ENCODE measurements at regions not wholly inside any gene's neighbourhood (a gene's known extent, or its start where the extent isn't known, plus 50 kb on each side); places are given as distances from the start of the nearest gene placed in this dataset.
A peak's percentile ranks its signal among the peaks of the same experiment; 100 is the strongest.

DNA sequence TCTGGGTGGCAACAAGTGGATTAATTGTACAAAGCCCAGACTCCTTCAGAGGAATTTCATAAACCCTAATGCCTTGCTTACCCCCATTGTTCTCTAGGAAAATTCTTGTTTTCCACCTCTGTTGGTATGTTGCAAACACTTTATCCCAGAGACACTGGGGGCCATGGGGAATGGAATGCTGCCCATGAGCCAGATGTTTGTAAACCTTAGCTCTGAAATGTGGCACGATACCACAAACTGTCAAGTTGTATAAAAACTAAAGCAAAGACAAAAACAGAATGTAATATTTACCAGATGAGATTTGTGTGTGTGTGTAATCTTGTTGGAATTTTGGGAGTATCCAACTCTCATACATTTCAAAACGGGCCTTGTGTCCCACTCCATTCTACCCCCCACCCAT is 465.0 kb downstream of the EBF1 start:
- H3K36me3 ChIP-seq (ENCODE audit: insufficient read depth, low read length): no peaks in the 10 kb centered on the region
- DNase-seq (ENCODE audit: low read depth, low spot score): no peak
- TF ChIP-seq EZH2 (IDR thresholded peaks at IDR 0.05): no peak
- TF ChIP-seq POLR2AphosphoS5 (IDR thresholded peaks at IDR 0.05; ENCODE audit: borderline replicate concordance, low read depth, low read length): no peak
- no peak for TF ChIP-seq FOXP2 (optimal IDR thresholded peaks at IDR 0.05; ENCODE audit: control extremely low read depth, extremely low read length, insufficient read depth)
- H3K9ac ChIP-seq (ENCODE audit: insufficient read length): no peak overlapping the region
- H3K4me3 ChIP-seq: no peak overlapping the region
- H3K27ac ChIP-seq: no peak overlapping the region
- no peaks in the 10 kb centered on the region for H3K9me3 ChIP-seq (ENCODE audit: low read depth, low read length)

DNA sequence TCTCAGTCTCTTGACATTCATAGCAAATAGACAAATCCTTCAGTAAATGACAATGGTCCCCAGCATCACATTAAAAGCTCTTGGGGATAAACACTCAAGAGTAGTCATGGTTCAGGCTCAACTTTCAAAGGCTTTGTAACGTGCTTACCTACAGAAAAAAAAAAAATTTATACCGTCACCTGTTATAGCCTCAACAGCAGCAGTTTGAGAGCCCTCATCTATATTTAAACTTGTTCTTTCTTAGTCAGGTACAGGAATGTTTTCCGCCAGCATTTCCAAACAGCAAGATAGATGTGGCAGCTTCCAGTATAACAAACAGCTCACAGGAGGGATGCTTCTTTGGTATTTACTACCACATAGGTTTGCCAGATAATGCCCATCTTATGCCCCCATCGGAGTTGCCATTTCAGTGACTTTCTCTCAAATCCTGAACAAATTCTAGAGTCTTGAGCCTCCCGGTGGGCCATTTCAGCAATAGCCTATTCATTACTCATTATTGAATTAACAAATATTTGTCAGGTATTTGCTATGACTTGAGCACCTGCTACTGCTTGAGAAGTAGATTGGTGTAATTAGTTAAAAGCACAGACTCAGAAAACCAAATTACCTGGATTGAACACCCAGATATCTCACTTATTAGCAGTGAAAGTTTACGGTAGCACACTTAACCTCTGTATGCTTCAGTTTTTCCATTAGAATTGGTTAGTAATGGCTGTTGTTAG is 470.0 kb downstream of the EBF1 start:
- Histone ChIP-seq H3K9ac (ENCODE audit: insufficient read length) (no peak overlapping the region), H3K36me3 (ENCODE audit: insufficient read depth, low read length) (no peaks in the 10 kb centered on the region), H3K4me3 (no peak overlapping the region), H3K9me3 (ENCODE audit: low read depth, low read length) (no peaks in the 10 kb centered on the region), H3K27ac (no peak overlapping the region)
- DNase-seq (ENCODE audit: low read depth, low spot score): no peak
- TF ChIP-seq EZH2 (IDR thresholded peaks at IDR 0.05) (no peak), POLR2AphosphoS5 (IDR thresholded peaks at IDR 0.05; ENCODE audit: borderline replicate concordance, low read depth, low read length) (no peak), FOXP2 (optimal IDR thresholded peaks at IDR 0.05; ENCODE audit: control extremely low read depth, extremely low read length, insufficient read depth) (no peak)

DNA sequence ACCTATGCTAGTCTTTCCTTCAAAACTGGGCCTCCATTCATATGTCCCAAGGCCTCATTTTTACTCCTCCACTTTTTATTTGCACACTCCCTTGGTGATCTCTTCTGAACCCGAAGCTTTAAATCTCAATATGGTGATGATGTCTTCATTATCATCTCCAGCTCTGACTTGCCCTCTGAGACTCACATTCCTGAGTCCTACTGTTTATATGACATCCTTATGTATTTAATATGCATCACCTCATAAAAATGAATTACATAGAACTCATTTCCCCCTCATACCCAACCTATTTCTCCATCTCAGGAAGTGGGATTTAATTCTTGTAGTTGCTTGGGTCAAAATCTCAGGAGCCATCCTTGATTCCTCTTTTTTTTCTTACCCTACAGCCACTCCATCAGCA is 473.0 kb downstream of the EBF1 start:
- Histone ChIP-seq H3K36me3 (ENCODE audit: insufficient read depth, low read length) (no peaks in the 10 kb centered on the region), H3K27ac (no peak overlapping the region), H3K9ac (ENCODE audit: insufficient read length) (no peak overlapping the region), H3K4me3 (no peak overlapping the region), H3K9me3 (ENCODE audit: low read depth, low read length) (no peaks in the 10 kb centered on the region)
- TF ChIP-seq POLR2AphosphoS5 (IDR thresholded peaks at IDR 0.05; ENCODE audit: borderline replicate concordance, low read depth, low read length) (no peak), EZH2 (IDR thresholded peaks at IDR 0.05) (no peak), FOXP2 (optimal IDR thresholded peaks at IDR 0.05; ENCODE audit: control extremely low read depth, extremely low read length, insufficient read depth) (no peak)
- no peak for DNase-seq (ENCODE audit: low read depth, low spot score)

DNA sequence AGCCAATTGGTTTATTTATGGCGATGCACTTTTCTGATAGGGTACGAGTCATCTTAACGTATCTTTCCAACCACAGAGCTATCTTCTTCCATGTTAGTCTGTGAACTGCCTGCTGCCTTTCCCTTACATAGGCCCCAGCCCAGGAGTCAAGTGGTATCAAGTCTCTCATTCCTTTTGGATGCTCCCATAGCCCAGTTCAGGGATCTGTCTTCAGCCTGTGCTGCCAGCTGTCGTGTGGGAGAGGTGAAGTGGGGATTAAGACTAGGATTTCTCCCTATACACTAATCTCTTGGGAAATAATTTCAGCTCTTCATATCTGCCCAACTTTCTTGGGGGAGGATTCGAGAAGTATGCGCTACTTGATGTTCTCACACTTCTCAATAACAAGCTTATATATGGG is 475.7 kb downstream of the EBF1 start:
- no peak overlapping the region for H3K27ac ChIP-seq
- no peaks in the 10 kb centered on the region for H3K36me3 ChIP-seq (ENCODE audit: insufficient read depth, low read length)
- no peak overlapping the region for H3K4me3 ChIP-seq
- no peak for DNase-seq (ENCODE audit: low read depth, low spot score)
- TF ChIP-seq EZH2 (IDR thresholded peaks at IDR 0.05) (no peak), FOXP2 (optimal IDR thresholded peaks at IDR 0.05; ENCODE audit: control extremely low read depth, extremely low read length, insufficient read depth) (no peak), POLR2AphosphoS5 (IDR thresholded peaks at IDR 0.05; ENCODE audit: borderline replicate concordance, low read depth, low read length) (no peak)
- H3K9me3 ChIP-seq (ENCODE audit: low read depth, low read length): no peaks in the 10 kb centered on the region
- H3K9ac ChIP-seq (ENCODE audit: insufficient read length): no peak overlapping the region

DNA sequence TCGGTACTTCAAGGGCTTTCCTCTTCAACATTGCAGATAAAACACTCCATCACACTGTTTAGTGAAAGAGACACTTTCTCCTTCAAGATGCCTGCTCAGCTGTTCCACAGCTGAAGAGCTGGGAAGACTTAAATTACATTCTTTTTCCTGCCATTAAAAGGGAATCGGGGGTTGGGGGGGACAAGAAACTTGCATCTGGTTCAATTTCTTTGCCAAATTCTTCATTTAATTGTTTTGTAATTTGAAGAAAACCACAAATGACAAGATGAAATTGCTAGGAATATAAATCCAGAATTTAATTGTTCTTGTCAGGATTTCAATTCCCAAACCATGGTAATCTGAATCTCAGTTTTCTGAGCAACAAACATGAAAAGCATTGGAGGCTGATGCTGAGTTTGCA is 478.3 kb downstream of the EBF1 start:
- TF ChIP-seq FOXP2 (optimal IDR thresholded peaks at IDR 0.05; ENCODE audit: control extremely low read depth, extremely low read length, insufficient read depth) (no peak), EZH2 (IDR thresholded peaks at IDR 0.05) (no peak), POLR2AphosphoS5 (IDR thresholded peaks at IDR 0.05; ENCODE audit: borderline replicate concordance, low read depth, low read length) (no peak)

DNA sequence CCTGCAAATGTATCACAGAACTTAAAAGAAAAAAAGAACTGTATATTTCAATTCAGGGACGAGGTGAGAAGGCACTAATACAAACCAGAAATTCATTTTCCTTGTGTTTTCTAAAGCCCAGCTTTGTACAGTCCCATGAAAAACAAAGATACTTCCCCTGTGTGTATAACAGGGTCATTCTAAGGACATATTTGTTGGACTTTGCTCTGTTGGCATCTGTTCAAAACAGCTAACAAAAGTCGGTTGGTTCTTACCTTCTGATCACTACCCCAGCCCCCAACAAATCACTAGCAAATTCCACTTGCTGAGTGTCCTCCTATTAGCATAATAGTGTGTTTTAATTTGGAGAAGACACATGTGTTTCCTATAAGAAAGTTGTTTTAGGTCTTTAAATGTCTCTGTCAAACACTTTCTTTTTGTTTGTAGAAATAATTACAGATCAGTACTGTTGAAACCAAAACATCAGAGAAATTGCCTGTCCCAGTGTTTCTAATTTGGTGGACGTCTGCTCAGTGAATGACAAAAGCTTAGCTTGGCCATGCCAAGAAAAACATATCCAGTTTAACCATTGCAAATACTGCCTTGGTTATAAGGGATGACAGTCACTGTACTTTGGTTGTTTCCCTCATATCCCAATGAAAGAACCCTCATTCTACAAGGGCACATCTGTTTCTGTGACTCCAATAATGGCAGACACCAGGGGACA is 480.5 kb downstream of the EBF1 start:
- DNase-seq (ENCODE audit: low read depth, low spot score): no peak
- no peak for TF ChIP-seq FOXP2 (optimal IDR thresholded peaks at IDR 0.05; ENCODE audit: control extremely low read depth, extremely low read length, insufficient read depth)
- no peak for TF ChIP-seq POLR2AphosphoS5 (IDR thresholded peaks at IDR 0.05; ENCODE audit: borderline replicate concordance, low read depth, low read length)
- TF ChIP-seq EZH2 (IDR thresholded peaks at IDR 0.05): no peak
- Histone ChIP-seq H3K4me3 (peak overlapping the region; percentile 20; the same call in 1 of the 2 replicates), H3K9me3 (ENCODE audit: low read depth, low read length) (no peaks in the 10 kb centered on the region), H3K27ac (no peak overlapping the region), H3K9ac (ENCODE audit: insufficient read length) (no peak overlapping the region), H3K36me3 (ENCODE audit: insufficient read depth, low read length) (no peaks in the 10 kb centered on the region)

More for the DNA sequence above, 478.3 kb downstream of the EBF1 start:
- Histone ChIP-seq H3K36me3 (ENCODE audit: insufficient read depth, low read length) (no peaks in the 10 kb centered on the region), H3K9ac (ENCODE audit: insufficient read length) (no peak overlapping the region), H3K9me3 (ENCODE audit: low read depth, low read length) (no peaks in the 10 kb centered on the region), H3K27ac (no peak overlapping the region), H3K4me3 (no peak overlapping the region)
- DNase-seq (ENCODE audit: low read depth, low spot score): no peak

DNA sequence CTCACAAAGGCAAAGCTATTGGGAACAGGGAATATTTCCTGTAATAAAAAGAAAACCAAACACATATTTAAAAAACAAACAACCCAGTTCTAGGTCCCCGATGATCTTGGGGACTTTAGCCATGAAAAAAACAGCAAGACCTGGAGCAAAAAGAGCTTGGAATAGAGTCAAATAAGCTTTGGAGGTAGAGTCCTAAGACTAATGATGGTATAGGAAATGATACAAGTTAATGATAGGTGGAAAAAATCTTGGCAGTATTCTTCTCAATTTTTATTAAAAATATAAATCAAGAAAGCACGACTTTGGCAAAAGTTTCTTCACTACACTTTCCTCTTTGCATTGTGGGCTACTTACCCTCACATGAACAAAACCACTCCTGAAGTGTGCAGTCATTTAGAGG is 481.5 kb downstream of the EBF1 start:
- Histone ChIP-seq H3K4me3 (no peak overlapping the region), H3K27ac (no peak overlapping the region), H3K9ac (ENCODE audit: insufficient read length) (no peak overlapping the region), H3K36me3 (ENCODE audit: insufficient read depth, low read length) (no peaks in the 10 kb centered on the region), H3K9me3 (ENCODE audit: low read depth, low read length) (no peaks in the 10 kb centered on the region)
- no peak for DNase-seq (ENCODE audit: low read depth, low spot score)
- TF ChIP-seq EZH2 (IDR thresholded peaks at IDR 0.05) (no peak), POLR2AphosphoS5 (IDR thresholded peaks at IDR 0.05; ENCODE audit: borderline replicate concordance, low read depth, low read length) (no peak), FOXP2 (optimal IDR thresholded peaks at IDR 0.05; ENCODE audit: control extremely low read depth, extremely low read length, insufficient read depth) (no peak)

DNA sequence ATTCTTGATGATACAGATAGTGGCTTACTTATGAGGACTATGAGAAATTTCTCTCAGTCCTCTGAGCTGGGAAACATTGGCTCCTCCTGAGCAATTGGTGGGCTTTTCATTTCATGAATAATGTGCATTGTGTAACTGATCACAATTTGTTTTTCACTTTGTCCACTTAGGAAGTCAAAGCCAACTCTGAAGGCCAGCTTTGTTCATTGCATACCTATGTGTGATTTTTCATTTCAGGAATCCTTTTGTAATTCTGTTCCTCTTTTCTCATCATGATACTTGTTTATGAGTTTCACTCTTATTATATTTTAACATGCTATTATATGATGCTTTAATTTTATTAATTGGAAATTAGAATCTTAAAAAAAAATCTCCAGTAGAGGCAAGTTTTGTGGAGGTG is 483.0 kb downstream of the EBF1 start:
- TF ChIP-seq FOXP2 (optimal IDR thresholded peaks at IDR 0.05; ENCODE audit: control extremely low read depth, extremely low read length, insufficient read depth): no peak
- no peak for TF ChIP-seq POLR2AphosphoS5 (IDR thresholded peaks at IDR 0.05; ENCODE audit: borderline replicate concordance, low read depth, low read length)
- TF ChIP-seq EZH2 (IDR thresholded peaks at IDR 0.05): no peak
- H3K9me3 ChIP-seq (ENCODE audit: low read depth, low read length): no peaks in the 10 kb centered on the region

More for the DNA sequence above, 483.0 kb downstream of the EBF1 start:
- no peak overlapping the region for H3K9ac ChIP-seq (ENCODE audit: insufficient read length)
- no peak for DNase-seq (ENCODE audit: low read depth, low spot score)
- no peaks in the 10 kb centered on the region for H3K36me3 ChIP-seq (ENCODE audit: insufficient read depth, low read length)
- H3K4me3 ChIP-seq: no peak overlapping the region
- no peak overlapping the region for H3K27ac ChIP-seq

Data from SK-N-MC (cell line).